HepG2 (cell line): ENCODE measurements at regions not wholly inside any gene's neighbourhood (a gene's known extent, or its start where the extent isn't known, plus 50 kb on each side); places are given as distances from the start of the nearest gene placed in this dataset.

Experiments used
- AHDC1 ChIP-seq: sonication (generic); formaldehyde crosslinking; IDR thresholded peaks from 2 replicates; pipeline ENCODE4 v1.5.1; 2020; ENCODE audit warnings: mild to moderate bottlenecking, missing genetic modification reagents, borderline replicate concordance
- CC2D1A ChIP-seq: sonication (generic); formaldehyde crosslinking; IDR thresholded peaks from 2 replicates; pipeline ENCODE4 v1.8.1; 2023; ENCODE audit warnings: mild to moderate bottlenecking, missing genetic modification reagents
- CTCF ChIP-seq: sonication (generic); formaldehyde crosslinking; IDR thresholded peaks from 2 replicates; pipeline ENCODE4 v1.5.0; 2020; ENCODE audit warnings: mild to moderate bottlenecking, missing genetic modification reagents, moderate library complexity
- ERF ChIP-seq: IDR thresholded peaks from 2 replicates; pipeline ENCODE4 v1.6.1; 2018; ENCODE audit warnings: missing biosample characterization, missing genetic modification reagents
- FUBP1 ChIP-seq: sonication (generic); formaldehyde crosslinking; IDR thresholded peaks from 2 replicates; pipeline ENCODE4 v1.5.1; 2020; ENCODE audit warnings: missing genetic modification reagents, mild to moderate bottlenecking, borderline replicate concordance
- GMEB1 ChIP-seq: sonication (generic); formaldehyde crosslinking; IDR thresholded peaks from 2 replicates; pipeline ENCODE4 v1.5.1; 2020; ENCODE audit warnings: missing genetic modification reagents, mild to moderate bottlenecking, borderline replicate concordance
- SAFB2 ChIP-seq: sonication (generic); formaldehyde crosslinking; IDR thresholded peaks from 2 replicates; pipeline ENCODE4 v1.5.1; 2020; ENCODE audit warnings: missing genetic modification reagents, low read depth, mild to moderate bottlenecking, borderline replicate concordance
- ZNF207 ChIP-seq: fragments of 450-650 bp; IDR thresholded peaks from 2 replicates; pipeline ENCODE4 v1.6.1; 2016; ENCODE audit warnings: antibody characterized with exemption, borderline replicate concordance

- no peak for TF ChIP-seq CTCF (CRISPR knock-in tag)
- no peak for TF ChIP-seq FUBP1 (CRISPR knock-in tag)
- TF ChIP-seq ZNF207: no peak
- TF ChIP-seq AHDC1: no peak
- no peak for TF ChIP-seq CC2D1A (CRISPR knock-in tag)
- TF ChIP-seq GMEB1 (CRISPR knock-in tag): no peak
- no peak for TF ChIP-seq ERF (CRISPR knock-in tag)
- TF ChIP-seq SAFB2: no peak
These were observed 495.9 kb downstream of the XPNPEP1 start (continued) for GRCh38 chr10:109427411-109427810.
